HG03045 (cell line): ENCODE measurements at regions not wholly inside any gene's neighbourhood (a gene's known extent, or its start where the extent isn't known, plus 50 kb on each side); places are given as distances from the start of the nearest gene placed in this dataset.
"Not testable (repeated sequence)": the region's sequence is repeated elsewhere in the genome, so short reads cannot be mapped to it uniquely, and the experiment has no call there.

Experiments used
- ATAC-seq: cut with Tn5 transposase; IDR thresholded peaks from one replicate; pipeline ENCODE4 v1.9.1; 2021; ENCODE audit warnings: mild to moderate bottlenecking, moderate library complexity; ENCODE audit not compliant: unreplicated experiment

GRCh38 chr11:42669248-42669976 lies 642.4 kb upstream of the API5 start:
- ATAC-seq, result no peak

- ATAC-seq, result no peak
These were observed 637.4 kb upstream of the API5 start for GRCh38 chr11:42674436-42674835.

DNA sequence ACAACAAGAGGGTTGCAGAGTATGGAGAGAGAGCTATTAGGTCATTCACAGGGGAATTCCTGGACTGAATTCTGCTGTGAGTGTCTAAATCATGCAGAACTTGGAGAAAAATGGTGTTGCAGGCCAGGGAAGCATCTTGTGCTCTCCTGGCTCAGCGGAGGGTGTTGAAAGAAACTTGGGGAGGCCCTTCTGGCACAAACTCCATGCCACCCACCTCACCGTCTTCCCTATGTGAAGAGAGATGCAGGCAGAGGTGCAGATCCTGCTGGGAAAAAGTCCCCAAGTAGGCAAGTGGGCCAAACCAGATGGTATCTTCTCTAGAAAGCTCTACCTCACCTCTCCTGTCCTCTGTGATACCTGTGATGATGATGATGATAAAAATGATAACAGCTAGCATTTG lies 604.3 kb upstream of the API5 start:
- ATAC-seq, result no peak

- no peak for ATAC-seq
These were observed 602.6 kb upstream of the API5 start for GRCh38 chr11:42709216-42709615.

DNA sequence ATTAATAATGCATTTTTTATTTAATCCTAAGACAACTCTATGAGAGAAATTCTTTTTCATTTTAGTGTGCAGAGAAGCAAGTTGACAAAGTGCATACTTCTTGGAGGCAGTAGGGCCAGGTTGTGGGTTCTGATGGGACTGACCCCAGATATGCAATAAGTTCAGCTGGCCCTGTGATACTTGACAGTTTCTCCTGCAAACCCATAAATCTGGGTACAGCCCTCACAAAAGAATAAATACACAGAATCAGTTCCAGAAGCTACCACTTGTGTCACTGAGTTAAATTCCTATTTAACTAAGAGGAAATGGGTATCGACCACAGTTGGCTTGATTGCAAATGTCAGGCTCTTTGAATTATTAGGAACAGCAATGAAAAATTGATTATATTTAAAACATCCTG lies 598.5 kb upstream of the API5 start:
- ATAC-seq, result no peak

- no peak for ATAC-seq
These were observed 598.0 kb upstream of the API5 start for GRCh38 chr11:42713753-42714152.

- no peak for ATAC-seq
These were observed 590.9 kb upstream of the API5 start for GRCh38 chr11:42720716-42721563.

DNA sequence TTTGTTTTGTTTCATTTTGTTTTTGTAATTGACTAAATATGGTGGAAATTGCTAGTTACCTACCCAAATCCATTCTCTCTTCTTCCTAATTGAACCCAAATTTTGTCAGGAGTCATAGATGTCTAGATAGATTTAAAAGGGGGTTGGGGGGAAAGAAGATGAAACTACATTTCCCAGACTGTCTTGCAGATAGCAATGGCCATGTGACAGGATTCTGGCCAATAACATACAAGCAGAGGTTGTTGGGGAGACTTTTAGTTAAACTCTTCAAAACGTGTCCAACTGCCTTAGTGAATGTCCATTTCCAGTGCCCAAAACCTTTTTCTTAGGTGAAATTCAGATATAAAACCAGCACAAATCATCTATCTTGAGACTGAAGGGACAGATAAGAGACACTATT lies 583.9 kb upstream of the API5 start:
- no peak for ATAC-seq

DNA sequence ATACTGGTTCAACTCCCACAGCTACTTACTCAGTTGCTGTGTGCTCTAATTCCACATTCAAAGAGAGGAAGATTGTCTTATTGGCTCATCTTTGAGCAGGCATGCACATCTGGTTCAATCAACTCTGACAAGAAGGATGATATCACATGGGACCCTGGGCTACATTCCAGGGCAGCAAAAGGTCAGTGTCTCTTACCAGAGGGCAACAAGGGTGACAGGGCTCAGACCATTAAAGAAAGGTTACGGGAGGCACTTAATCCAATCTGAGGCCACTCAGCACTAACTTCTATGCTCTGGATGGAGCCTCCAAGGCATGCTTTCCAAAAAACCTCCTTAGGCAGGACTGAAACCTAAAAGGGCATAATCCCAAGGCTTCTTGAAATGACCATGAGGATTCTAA lies 549.4 kb upstream of the API5 start:
- no peak for ATAC-seq

DNA sequence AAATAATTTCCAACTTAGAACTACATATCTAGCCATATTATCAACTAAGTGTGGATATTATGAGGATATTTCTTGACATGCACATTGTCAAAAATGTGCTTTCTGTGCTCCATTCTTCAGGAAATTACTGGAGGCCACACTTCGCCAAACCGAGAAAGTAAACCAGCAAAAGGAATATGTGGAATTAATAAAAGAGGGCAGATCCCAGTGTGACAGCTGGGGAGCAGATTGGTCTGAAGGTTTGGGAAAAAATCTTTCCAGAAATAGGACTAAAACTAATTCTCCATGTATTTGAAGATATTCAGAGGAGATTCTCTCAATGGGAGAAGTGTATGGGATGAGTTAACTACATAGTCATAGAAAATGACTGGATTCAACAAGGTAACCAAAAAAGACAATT lies 546.9 kb upstream of the API5 start:
- no peak for ATAC-seq

GRCh38 chr11:42768576-42768975 lies 543.2 kb upstream of the API5 start:
- ATAC-seq, result no peak

DNA sequence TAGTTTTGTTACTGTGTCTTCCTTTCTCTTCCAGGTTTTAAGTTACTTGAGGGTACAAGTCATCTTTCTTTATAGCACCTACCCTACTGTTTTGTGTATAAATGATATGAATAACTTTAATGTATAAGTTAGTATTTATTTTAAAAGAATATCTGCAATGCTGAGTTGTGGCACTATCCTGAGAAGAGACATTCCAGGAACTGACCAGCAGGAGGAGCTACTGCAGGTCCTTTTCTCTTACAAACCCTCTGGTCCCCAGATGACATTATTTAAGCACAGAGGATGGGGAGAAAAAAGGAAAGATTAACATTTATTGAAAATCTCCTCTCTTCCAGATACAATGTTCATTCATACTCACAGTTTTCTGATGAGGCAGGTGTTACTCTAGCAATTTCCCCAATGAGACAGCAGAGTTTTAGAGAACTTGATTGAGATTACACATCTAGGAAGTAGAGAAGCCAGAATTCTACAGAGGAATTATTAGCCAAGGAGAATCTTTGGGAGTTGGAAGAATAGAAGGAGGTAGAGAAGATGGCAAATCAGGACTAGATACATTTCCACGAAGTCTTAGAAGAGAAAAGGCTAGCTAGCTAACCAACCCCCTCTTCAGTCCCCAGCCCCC lies 541.2 kb upstream of the API5 start:
- ATAC-seq, result no peak

- no peak for ATAC-seq
These were observed 538.9 kb upstream of the API5 start for GRCh38 chr11:42772886-42773285.

DNA sequence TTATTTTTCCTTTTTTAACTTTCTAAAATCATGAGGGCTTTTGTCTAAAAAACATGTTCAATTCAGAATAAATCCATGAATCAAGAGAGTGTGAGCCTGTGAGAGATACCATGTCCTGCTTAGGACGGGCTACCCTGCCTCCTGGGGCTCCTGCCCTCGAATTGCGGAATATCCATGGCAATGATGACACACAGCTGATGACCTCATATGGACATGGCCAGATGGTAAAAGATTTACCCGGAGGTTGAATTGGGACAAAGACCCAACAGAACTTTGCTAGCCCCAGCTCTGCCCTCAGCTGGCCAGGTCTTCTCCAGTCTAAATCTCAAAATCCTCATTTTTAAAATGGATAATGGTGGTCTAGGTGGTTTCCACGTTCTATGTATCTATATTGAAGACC lies 538.1 kb upstream of the API5 start:
- no peak for ATAC-seq

DNA sequence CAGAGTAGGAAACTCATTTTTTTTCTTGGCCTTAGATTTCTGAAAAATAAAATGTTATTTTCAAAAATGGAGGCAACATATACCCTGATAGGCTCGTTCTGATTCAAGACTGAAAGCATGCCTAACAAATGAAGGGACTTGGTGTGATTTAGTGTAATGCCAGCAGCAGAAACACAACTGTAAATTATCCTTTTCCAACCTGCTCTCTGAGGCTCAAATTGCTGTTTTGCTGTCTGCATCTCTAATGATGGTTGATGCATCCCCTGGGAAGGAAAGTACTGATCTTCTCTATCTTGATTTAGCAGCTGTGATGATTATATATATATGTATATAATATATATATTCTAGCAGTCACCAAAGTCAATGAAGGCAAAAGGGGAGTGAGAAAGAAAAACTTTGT lies 537.2 kb upstream of the API5 start:
- no peak for ATAC-seq

DNA sequence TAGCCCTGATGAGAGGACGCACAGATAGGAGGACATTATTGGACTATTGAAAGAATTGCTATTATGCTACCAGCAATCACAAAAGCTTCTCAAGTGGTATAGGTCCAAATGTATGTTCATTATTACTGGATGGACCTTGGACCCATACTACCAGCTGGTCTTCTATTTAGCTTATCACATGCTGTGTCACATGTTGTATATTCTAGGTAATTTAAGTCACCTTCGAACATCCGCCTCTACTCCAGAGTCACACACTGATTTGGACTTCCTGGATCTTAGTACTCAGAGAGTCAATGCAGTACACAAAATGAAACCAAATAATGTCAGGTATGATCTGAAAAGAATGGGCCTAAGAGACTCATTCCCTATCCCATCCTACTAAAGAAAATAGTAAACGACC lies 534.0 kb upstream of the API5 start:
- ATAC-seq, result no peak

- ATAC-seq, result no peak
These were observed 533.6 kb upstream of the API5 start for GRCh38 chr11:42778193-42778592.

DNA sequence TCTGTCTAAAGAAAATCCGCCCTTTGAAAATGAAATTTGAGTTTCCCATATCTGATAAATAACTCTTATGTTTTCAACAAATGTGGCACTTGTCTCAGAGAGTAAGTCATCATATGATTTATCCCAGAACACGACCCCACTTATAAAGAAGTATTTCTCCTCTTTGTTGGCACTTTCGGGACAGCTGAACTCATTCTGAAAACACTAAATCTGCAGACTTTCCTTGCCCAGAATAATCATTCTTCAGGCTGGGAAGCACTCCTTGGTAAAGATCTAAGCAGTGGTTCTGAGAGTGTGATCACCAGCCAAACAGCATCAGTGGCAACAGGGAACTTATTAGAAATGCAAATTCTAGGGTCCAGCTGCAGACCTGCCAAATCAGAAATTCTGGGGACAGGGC lies 532.2 kb upstream of the API5 start:
- no peak for ATAC-seq

DNA sequence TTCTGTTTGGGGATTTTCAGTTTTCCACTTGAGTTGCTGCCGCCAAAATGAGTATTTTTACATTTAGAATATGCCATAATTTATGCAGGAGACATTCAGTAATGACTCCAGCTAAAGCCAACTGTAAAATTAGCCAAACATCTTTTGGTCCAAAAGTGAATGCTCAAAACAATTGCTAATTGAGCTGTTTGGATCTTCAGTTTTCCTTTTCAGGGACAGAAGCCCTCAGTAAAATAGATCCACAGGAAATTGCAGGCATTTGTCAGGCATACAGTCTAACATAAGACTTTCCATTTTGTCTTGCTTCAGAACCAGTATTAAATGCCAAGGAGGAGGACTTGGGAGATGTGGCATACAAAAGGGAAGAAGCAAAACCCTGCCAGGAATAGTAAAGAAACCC lies 524.8 kb upstream of the API5 start:
- ATAC-seq, result no peak

DNA sequence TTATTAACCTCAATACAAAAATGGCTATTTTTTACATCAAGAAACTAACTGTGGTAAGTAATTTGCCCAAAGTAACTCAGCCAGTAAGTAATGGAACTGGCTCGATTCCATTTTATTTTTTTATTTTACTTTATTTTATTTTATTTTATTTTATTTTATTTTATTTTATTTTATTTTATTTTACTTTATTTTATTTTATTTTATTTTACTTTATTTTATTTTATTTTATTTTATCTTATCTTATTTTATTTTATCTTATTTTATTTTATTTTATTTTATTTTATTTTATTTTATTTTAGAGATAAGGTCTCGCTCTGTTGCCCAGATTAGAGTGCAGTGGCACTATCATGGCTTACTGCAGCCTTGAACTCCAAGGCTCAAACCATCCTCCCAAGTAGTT lies 516.3 kb upstream of the API5 start:
- not testable (repeated sequence) for ATAC-seq

DNA sequence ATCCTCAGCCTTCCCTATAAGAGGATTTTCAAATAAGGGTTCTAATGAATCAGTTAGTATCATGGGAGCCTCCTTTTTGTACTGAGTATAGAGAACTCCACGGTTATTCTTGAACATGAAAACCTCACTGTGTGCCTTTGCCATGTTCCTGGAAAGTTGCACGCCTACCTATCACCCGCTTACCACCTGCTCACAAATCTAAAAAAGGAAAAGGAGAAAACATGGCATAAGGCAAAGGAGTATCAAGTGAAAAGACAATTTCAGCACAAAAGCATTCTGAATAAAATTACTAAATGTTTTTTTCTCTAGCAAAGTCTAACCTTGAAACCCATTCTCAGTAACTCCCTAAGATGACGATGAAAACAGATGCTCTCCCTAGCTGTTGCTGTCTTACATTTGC lies 511.8 kb upstream of the API5 start:
- ATAC-seq, result no peak
